ENCODE measurements at regions not wholly inside any gene's neighbourhood (a gene's known extent, or its start where the extent isn't known, plus 50 kb on each side); places are given as distances from the start of the nearest gene placed in this dataset.

GRCh38 chr15:38724827-38725226, 160.2 kb upstream of the RASGRP1 start:
- TF ChIP-seq CTCF (IDR thresholded peaks at IDR 0.05; ENCODE audit: poor library complexity, severe bottlenecking): no peak
- no peak for TF ChIP-seq POLR2AphosphoS5 (IDR thresholded peaks at IDR 0.05)
- TF ChIP-seq REST (IDR thresholded peaks at IDR 0.05; ENCODE audit: borderline replicate concordance): no peak
- no peak for TF ChIP-seq EZH2 (IDR thresholded peaks at IDR 0.05; ENCODE audit: borderline replicate concordance, insufficient read depth, low read length, poor library complexity, severe bottlenecking)
- no peak for TF ChIP-seq RAD21 (conservative IDR thresholded peaks at IDR 0.05)
- TF ChIP-seq TAF1 (IDR thresholded peaks at IDR 0.05; ENCODE audit: low read depth): no peak
- no peak for TF ChIP-seq EP300 (conservative IDR thresholded peaks at IDR 0.05; ENCODE audit: poor library complexity, severe bottlenecking)
- TF ChIP-seq SMC3 (conservative IDR thresholded peaks at IDR 0.05; ENCODE audit: poor library complexity): no peak
- no peak for TF ChIP-seq MXI1 (conservative IDR thresholded peaks at IDR 0.05; ENCODE audit: poor library complexity, severe bottlenecking)
